ENCODE measurements at regions not wholly inside any gene's neighbourhood (a gene's known extent, or its start where the extent isn't known, plus 50 kb on each side); places are given as distances from the start of the nearest gene placed in this dataset.
"Not testable (repeated sequence)": the region's sequence is repeated elsewhere in the genome, so short reads cannot be mapped to it uniquely, and the experiment has no call there.

DNA sequence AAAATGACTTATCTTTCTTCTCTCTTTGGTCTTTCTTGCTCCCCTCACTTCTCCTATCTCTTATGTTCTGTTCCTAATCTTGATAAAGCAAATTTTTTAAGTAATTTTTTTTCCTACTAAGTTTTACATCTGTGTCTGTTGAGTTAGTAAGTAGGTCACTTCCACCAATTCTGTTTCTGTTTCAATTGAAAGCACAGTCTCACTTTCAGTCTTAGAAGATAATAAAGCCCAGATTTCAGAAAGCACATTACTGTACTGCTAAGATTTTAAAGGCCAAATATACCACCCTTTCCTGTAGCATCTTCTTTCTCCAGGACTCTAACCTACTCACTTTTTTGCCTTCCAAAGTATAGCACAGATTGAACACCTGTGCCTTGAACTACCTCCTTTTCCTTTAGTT, 866.1 kb upstream of the ADGRB3 start:
- H3K4me3 ChIP-seq (ENCODE audit: control insufficient read depth, low read depth, low read length), result no peak overlapping the region
- TF ChIP-seq, protein P1, sequence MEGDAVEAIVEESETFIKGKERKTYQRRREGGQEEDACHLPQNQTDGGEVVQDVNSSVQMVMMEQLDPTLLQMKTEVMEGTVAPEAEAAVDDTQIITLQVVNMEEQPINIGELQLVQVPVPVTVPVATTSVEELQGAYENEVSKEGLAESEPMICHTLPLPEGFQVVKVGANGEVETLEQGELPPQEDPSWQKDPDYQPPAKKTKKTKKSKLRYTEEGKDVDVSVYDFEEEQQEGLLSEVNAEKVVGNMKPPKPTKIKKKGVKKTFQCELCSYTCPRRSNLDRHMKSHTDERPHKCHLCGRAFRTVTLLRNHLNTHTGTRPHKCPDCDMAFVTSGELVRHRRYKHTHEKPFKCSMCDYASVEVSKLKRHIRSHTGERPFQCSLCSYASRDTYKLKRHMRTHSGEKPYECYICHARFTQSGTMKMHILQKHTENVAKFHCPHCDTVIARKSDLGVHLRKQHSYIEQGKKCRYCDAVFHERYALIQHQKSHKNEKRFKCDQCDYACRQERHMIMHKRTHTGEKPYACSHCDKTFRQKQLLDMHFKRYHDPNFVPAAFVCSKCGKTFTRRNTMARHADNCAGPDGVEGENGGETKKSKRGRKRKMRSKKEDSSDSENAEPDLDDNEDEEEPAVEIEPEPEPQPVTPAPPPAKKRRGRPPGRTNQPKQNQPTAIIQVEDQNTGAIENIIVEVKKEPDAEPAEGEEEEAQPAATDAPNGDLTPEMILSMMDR (IDR thresholded peaks at IDR 0.05; ENCODE audit: control insufficient read depth, insufficient read depth, low read depth, low read length, missing control alignments), result no peak
- DNase-seq (ENCODE audit: low read depth), result no peak

DNA sequence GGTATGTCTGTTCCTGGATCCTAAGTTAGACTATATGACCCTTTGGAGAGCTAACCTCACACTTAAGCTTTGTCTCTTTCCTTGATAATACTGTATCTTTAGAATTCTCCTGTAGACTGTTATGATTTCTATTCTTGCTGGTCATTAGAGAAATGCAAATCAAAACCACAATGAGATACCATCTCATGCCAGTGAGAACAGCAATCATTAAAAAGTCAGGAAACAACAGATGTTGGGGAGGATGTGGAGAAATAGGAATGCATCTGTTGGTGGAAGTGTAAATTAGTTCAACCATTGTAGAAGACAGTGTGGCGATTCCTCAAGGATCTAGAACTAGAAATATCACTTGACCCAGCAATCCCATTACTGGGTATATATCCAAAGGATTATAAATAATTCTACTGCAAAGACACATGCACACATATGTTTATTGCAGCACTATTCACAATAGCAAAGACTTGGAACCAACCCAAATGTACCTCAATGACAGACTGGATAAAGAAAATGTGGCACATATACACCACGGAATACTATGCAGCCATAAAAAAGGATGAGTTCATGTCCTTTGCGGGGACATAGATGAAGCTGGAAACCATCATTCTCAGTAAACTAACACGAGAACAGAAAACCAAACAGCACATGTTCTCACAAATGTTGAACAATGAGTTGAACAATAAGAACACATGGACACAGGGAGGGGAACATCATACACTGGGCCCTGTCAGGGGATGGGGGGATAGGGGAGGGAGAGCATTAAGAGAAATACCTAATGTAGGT, 867.8 kb upstream of the ADGRB3 start:
- DNase-seq (ENCODE audit: low read depth); H3K4me3 ChIP-seq (ENCODE audit: control insufficient read depth, low read depth, low read length): not testable (repeated sequence)

DNA sequence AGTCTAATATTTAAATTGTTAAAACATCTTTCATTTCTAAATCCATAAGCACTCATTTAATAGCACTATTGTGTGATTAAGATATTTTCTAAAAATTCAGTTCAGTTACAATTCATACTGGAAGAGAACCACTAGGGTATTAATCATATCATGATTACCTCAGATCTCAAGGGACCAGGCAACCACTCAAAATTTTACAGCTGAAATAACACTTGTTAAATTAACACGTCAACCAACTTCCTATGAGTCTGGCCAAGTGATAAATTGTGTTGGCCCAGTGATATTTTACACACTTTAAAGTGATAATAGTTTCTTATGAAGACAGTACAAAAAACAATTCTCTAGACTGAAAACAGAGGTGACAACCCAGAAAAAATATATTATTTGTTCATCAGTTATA, 869.0 kb upstream of the ADGRB3 start:
- TF ChIP-seq, protein P1 (IDR thresholded peaks at IDR 0.05; ENCODE audit: control insufficient read depth, insufficient read depth, low read depth, low read length, missing control alignments), result no peak
- no peak overlapping the region for H3K4me3 ChIP-seq (ENCODE audit: control insufficient read depth, low read depth, low read length)
- DNase-seq (ENCODE audit: low read depth), result no peak

DNA sequence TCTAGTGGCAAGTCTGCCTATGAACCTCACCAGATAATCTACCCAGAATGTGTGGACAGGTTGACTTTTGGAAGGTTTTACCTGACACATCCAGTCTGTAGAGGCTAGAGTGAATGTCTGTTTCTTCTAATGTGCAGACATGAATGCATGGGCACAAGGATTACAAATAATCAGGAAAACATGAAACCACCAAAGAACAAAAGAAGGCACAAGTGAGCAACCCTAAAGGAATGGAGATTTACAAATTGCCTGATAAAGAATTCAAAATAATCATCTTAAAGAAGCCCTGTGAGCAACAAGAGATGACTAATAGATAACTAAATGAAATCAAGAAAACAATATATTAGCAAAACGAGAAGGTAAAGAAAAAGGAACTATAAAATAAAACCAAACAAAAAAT, 876.1 kb upstream of the ADGRB3 start:
- no peak for DNase-seq (ENCODE audit: low read depth)
- H3K4me3 ChIP-seq (ENCODE audit: control insufficient read depth, low read depth, low read length), result no peak overlapping the region
- TF ChIP-seq, protein P1 (IDR thresholded peaks at IDR 0.05; ENCODE audit: control insufficient read depth, insufficient read depth, low read depth, low read length, missing control alignments), result no peak

DNA sequence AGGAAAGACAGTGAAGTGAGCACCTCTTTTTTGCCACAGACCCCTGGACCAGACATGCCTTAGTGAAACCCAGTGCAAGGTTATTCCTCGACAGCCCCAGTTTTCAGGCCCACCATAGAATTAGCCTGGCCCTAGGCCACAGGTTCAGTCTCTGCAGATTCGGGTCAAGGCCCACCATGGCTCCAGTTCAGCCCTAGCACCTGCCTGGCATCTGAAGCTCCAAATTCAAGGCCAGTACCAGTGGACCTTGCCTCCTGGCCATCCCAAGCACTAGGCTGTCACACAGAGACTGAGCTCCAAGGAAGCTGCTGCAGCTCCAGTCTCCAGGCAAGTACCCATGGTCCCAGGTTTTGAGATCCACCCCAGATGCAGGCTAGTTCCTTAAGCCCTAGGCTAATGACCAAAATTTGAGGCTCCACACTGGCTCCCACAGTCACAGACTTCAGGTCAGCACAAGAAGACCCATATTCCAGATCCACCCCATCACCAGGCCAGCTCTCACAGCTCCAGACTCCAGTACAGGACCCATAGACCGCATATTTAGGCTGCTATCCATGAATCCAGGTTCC, 877.5 kb upstream of the ADGRB3 start:
- no peak overlapping the region for H3K4me3 ChIP-seq (ENCODE audit: control insufficient read depth, low read depth, low read length)
- DNase-seq (ENCODE audit: low read depth), result no peak
- TF ChIP-seq, protein P1 (IDR thresholded peaks at IDR 0.05; ENCODE audit: control insufficient read depth, insufficient read depth, low read depth, low read length, missing control alignments), result no peak

DNA sequence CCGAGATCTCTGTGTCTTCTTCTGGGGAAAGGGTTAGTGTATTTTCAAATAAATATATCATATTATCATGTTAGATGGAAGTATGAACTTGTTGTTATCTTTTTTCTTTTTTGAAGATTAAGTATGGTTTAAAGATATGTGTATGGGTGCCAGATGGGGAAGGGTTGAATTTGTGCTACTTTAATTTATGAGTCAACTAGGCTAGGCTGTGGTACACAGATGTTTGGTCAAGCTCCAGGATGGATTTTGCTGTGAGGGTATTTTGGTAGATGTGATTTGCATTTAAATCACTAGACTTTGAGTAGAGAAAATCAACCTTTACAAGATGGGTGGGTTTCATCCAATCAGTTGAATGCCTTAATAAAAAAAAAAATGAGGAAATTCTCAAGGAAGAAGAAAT, 886.6 kb upstream of the ADGRB3 start:
- DNase-seq (ENCODE audit: low read depth), result no peak
- TF ChIP-seq, protein P1 (IDR thresholded peaks at IDR 0.05; ENCODE audit: control insufficient read depth, insufficient read depth, low read depth, low read length, missing control alignments), result no peak

DNA sequence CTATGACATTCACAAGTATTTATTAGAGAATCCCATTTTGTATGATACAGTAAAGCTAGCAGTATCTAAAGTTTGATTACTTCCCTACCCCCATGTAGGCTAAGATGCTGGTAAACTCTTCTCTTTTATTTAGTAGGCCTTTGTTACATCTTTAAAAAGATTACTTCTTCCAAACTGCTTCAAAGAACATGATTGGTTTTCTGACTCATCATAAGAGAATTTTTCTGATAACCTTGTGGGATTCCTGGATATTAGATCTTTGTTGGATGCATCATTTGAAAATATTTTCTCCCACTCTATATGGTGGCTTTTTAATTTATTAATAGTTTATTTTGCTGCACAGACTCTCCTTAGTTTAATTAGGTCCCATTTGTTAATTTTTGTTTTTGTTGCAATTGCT, 898.3 kb upstream of the ADGRB3 start:
- no peak for DNase-seq (ENCODE audit: low read depth)
- TF ChIP-seq, protein P1 (IDR thresholded peaks at IDR 0.05; ENCODE audit: control insufficient read depth, insufficient read depth, low read depth, low read length, missing control alignments), result no peak

More for the DNA sequence above, 886.6 kb upstream of the ADGRB3 start:
- no peak overlapping the region for H3K4me3 ChIP-seq (ENCODE audit: control insufficient read depth, low read depth, low read length)

More for the DNA sequence above, 898.3 kb upstream of the ADGRB3 start:
- no peak overlapping the region for H3K4me3 ChIP-seq (ENCODE audit: control insufficient read depth, low read depth, low read length)

Measured in AG09309 (cell line).